H1 (cell line): ENCODE measurements at regions not wholly inside any gene's neighbourhood (a gene's known extent, or its start where the extent isn't known, plus 50 kb on each side); places are given as distances from the start of the nearest gene placed in this dataset.

Source experiments
- BACH1 ChIP-seq: IDR thresholded peaks from 2 replicates; pipeline ENCODE4 v1.6.1; 2012; ENCODE audit warnings: low read length, improper control_type of control experiment
- EZH2 ChIP-seq: fragments of 200-600 bp; sonication (generic); IDR thresholded peaks from 2 replicates; pipeline ENCODE4 v1.7.1; 2012; ENCODE audit warnings: low read depth, mild to moderate bottlenecking, moderate library complexity, low read length, inconsistent platforms; ENCODE audit not compliant: severe bottlenecking
- KDM1A ChIP-seq: fragments of 200-600, 300-600 bp; sonication (generic); IDR thresholded peaks from 2 replicates; pipeline ENCODE4 v1.7.1; 2016; ENCODE audit warnings: mild to moderate bottlenecking, low read length, borderline replicate concordance
- TBP ChIP-seq: IDR thresholded peaks from 2 replicates; pipeline ENCODE4 v1.6.1; 2011; ENCODE audit warnings: low read depth, low read length, improper control_type of control experiment
- YY1 ChIP-seq: IDR thresholded peaks from 2 replicates; pipeline ENCODE4 v1.6.1; 2011; ENCODE audit warnings: low read depth, mild to moderate bottlenecking, low read length
- TF ChIP-seq, protein P1 (sequence below), 3 experiments: IDR thresholded peaks; 1 replicate in 2 of 3; 2 replicates in 1 of 3; pipeline versions ENCODE4 v1.5.1 to v1.6.1; 2011; ENCODE audit warnings: low read length in 3 of 3, mild to moderate bottlenecking in 3 of 3, inconsistent platforms in 2 of 3, low read depth in 1 of 3, moderate library complexity in 1 of 3; ENCODE audit not compliant: insufficient read depth in 1 of 3; ENCODE audit errors: control extremely low read depth in 1 of 3

DNA sequence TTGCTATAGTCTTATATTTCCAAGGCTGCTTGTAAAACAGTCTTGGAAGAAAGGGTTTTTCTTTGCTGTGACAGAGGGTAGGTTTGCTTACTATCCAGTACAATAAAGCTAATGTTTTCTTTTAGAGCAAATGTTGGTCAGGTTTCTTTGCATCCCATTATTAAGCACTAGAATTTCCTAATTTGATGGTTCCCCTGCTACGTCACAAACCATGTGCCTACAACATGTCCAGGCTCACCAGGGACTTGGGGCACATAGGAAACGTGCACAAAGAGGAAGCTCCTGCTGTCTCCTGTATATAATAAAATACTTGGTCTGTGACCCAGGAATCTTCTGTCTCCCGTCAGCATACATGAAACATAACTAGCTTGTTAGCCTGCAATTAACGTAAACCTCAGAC is 486.3 kb upstream of the LRFN5 start:
- TF ChIP-seq, protein P1, sequence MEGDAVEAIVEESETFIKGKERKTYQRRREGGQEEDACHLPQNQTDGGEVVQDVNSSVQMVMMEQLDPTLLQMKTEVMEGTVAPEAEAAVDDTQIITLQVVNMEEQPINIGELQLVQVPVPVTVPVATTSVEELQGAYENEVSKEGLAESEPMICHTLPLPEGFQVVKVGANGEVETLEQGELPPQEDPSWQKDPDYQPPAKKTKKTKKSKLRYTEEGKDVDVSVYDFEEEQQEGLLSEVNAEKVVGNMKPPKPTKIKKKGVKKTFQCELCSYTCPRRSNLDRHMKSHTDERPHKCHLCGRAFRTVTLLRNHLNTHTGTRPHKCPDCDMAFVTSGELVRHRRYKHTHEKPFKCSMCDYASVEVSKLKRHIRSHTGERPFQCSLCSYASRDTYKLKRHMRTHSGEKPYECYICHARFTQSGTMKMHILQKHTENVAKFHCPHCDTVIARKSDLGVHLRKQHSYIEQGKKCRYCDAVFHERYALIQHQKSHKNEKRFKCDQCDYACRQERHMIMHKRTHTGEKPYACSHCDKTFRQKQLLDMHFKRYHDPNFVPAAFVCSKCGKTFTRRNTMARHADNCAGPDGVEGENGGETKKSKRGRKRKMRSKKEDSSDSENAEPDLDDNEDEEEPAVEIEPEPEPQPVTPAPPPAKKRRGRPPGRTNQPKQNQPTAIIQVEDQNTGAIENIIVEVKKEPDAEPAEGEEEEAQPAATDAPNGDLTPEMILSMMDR (IDR thresholded peaks at IDR 0.05; ENCODE audit: control extremely low read depth in 1 of 3, insufficient read depth in 1 of 3, low read depth in 1 of 3, low read length in 3 of 3): no peak
- TF ChIP-seq KDM1A: no peak
- TF ChIP-seq TBP: no peak
- TF ChIP-seq EZH2: no peak
- no peak for TF ChIP-seq YY1
- TF ChIP-seq BACH1: no peak
